ENCODE measurements at regions not wholly inside any gene's neighbourhood (a gene's known extent, or its start where the extent isn't known, plus 50 kb on each side); places are given as distances from the start of the nearest gene placed in this dataset.

- TF ChIP-seq, protein P1, sequence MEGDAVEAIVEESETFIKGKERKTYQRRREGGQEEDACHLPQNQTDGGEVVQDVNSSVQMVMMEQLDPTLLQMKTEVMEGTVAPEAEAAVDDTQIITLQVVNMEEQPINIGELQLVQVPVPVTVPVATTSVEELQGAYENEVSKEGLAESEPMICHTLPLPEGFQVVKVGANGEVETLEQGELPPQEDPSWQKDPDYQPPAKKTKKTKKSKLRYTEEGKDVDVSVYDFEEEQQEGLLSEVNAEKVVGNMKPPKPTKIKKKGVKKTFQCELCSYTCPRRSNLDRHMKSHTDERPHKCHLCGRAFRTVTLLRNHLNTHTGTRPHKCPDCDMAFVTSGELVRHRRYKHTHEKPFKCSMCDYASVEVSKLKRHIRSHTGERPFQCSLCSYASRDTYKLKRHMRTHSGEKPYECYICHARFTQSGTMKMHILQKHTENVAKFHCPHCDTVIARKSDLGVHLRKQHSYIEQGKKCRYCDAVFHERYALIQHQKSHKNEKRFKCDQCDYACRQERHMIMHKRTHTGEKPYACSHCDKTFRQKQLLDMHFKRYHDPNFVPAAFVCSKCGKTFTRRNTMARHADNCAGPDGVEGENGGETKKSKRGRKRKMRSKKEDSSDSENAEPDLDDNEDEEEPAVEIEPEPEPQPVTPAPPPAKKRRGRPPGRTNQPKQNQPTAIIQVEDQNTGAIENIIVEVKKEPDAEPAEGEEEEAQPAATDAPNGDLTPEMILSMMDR (IDR thresholded peaks at IDR 0.05): no peak
- no peak for TF ChIP-seq POLR2A (IDR thresholded peaks at IDR 0.05)
Measured at GRCh38 chr3:11913316-11913715, 66.6 kb upstream of the TAMM41 start.
